IPS-NIHi11 (cell line): ENCODE measurements at regions not wholly inside any gene's neighbourhood (a gene's known extent, or its start where the extent isn't known, plus 50 kb on each side); places are given as distances from the start of the nearest gene placed in this dataset.
"Not testable (repeated sequence)": the region's sequence is repeated elsewhere in the genome, so short reads cannot be mapped to it uniquely, and the experiment has no call there.

ENCODE experiments used
- DNase-seq: peaks from one replicate; pipeline ENCODE4 v3.0.0; 2012; ENCODE audit warnings: mixed read lengths, low spot score

DNA sequence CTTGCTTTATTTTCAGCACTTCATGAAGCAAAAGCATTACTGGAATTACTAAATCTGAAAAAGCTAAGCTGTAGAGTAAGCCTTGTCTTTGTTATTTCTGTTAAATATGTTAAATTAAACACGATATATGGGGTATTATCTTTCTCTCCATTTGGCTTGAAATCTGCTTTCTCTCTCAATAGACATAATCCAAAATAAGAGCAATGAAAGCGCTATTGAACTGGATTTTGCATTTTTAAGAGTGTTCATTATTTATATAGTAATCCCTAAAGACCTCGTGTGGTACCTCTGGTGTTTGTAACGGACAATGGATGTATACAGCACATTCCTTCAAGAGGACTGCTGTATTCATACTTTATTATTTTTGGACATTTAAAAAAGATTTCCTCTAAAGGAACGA is 91.5 kb upstream of the KCNE2 start:
- no peak for DNase-seq

DNA sequence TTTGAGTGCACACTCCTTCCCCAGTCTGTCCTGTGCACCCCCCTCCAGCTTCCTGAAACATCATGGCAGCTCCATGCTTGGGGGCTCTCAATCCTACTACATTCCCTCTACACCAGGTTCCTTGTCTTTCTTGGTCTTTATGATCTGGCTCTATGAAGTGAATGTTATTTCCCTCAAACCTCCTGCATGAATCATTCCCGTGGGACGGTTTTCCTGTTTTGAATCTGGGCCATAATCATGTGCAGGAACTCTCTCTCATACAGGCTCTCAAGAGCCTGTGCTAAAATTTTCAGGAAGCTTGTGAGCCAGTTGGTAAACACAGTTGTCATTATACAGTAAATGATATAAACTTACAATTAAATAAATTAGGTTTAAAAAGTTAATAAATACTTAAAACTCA is 89.8 kb upstream of the KCNE2 start:
- no peak for DNase-seq

GRCh38 chr21:34276711-34277425 is 86.9 kb upstream of the KCNE2 start:
- DNase-seq, result no peak

GRCh38 chr21:34278451-34278850 is 85.4 kb upstream of the KCNE2 start:
- DNase-seq, result no peak

DNA sequence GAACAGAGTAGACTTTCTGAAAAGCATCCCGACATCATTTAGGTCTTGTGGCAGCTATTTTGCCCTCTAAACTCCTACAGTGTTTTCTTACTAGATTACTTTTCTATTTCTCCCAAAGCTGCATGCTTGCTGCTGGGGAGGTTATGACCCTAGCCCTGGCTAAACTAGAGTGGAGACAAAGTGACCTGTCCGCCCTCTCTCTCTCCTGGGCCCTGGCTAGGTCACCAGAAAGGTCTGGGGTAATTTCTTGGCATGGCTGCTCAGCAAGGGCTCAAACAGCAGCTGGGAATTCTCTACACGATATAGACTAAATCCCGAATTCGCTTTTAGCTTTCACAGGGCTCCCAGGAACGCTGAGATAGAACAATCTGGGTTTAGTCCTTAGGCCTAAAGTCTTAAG is 84.5 kb upstream of the KCNE2 start:
- no peak for DNase-seq

DNA sequence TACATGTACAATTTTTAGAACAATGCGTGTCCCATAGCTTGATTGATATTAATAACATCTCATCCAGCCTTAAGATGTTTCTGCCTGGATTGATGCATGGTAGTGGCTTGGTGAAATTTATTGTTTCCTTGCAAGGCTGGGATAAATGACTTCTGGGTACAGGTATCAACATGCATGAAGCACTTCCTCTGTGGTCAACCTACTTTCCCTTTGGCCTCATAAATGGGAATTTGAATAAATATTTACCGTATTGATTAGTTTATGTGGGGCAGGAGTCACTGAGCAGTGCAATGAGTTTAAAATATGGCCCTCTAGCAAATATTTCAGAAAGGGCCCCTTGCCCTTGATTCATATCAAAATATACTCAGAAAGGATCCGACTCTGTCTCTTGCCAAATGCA is 83.9 kb upstream of the KCNE2 start:
- no peak for DNase-seq

DNA sequence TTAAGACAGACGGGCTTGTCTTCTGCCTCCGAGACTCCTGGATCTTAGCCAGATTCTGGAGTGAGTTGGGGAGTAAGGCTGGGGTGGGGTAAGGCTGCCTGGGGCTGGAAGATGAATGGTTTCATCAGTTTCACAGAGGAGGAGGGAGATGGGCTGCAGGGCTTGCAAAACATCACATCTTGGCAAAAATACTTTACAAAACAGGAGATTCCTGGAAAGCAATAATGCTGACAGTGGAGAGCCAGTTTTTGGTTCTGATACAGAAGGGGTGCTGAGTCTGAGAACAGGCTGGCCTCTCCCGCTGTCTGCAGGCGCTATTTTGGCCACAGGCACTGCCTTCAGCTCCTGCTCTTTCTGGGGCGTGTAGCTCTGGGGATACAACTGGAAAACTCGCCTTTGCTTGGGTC is 83.4 kb upstream of the KCNE2 start:
- no peak for DNase-seq

GRCh38 chr21:34280959-34281358 is 82.8 kb upstream of the KCNE2 start:
- DNase-seq, result no peak

GRCh38 chr21:34282223-34282622 is 81.6 kb upstream of the KCNE2 start:
- no peak for DNase-seq

- DNase-seq, result no peak
These were observed 79.1 kb upstream of the KCNE2 start for GRCh38 chr21:34284666-34285065.

DNA sequence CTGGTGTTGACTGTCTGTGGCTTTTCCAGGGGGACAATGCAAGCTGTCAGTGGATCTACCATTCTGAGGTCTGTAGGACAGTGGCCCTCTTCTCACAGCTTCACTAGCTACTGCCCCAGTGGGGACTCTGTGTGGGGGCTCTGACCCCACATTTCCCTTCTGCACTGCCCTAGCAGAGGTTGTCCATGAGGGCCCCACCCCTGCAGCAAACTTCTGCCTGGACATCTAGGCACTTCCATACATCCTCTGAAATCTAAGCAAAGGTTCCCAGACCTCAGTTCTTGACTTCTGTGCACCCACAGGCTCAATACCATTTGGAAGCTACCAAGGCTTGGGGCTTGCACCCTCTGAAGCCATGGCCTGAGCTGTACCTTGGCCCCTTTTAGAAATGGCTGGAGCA is 75.8 kb upstream of the KCNE2 start:
- DNase-seq, result not testable (repeated sequence)

DNA sequence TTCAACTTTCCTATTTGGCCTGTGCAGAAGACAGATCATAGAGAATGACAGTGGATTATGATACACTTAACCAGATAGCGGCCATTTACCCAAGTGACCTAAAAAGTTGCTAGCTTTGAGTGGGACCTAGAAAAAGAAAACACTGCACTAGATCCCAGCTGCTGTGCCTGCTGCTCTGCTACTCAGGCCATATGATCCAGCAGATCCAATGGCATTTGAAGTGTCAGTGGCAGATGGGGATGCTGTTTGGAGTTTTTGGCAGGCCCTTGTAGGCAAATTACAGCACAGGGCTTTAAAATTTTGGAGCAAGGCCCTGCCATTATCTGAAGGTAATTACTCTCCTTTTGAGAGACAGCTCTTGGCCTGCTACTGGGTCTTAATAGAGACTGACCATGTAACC is 74.0 kb upstream of the KCNE2 start:
- no peak for DNase-seq

DNA sequence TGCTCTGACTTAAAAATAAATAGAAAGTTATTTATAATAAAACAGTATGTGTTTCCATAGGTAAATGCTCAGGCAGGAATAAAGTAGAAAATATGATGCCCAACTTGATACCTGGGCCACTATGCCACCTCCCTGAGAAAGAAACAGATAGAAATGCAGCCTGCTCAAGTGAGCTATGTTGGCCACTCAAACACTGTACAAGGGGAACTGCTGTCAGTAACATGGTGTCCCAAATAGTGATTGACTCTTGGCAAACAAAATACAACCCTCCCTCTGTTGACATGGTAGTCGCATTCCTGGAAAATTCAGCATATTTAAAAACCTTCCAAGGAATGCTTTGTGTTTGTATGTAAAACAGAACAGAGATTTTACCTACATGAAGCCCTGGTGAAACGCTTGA is 66.9 kb upstream of the KCNE2 start:
- no peak for DNase-seq

GRCh38 chr21:34298534-34299167 is 65.2 kb upstream of the KCNE2 start:
- no peak for DNase-seq

DNA sequence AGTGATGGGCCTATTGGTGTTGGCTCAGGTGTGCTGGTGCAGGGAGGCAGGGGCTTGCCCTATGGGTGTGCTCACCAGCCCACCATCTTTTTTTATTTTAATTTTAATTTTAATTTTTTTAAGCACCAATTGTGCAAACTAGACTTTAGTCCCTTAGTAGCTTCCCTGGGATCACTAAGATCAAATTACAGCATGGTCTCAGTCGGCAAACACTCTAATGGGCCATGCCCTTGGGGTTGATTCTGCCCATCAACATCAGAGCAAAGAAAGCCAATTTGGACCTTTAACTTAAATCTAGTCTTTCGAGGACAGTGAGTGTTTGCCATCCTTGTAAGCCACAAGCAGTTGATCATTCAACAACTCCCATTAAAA is 64.7 kb upstream of the KCNE2 start:
- DNase-seq, result no peak

DNA sequence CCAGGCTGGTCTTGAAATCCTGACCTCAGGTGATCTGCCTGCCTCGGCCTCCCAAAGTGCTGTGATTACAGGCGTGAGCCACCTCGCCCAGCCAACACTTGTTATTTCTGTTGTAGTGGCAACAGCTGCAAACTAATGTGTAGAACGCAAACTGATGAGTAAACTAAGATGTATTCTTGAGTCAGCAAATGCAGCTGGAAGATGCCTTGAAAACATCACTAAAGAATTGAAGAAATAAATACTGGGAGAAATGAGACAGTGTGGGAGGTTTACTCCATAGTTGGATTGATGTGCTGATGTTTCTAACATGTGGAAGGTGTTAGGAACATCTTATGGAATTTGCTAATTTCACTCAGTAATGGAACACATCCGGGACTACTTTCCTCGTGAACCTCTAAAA is 61.3 kb upstream of the KCNE2 start:
- no peak for DNase-seq

DNA sequence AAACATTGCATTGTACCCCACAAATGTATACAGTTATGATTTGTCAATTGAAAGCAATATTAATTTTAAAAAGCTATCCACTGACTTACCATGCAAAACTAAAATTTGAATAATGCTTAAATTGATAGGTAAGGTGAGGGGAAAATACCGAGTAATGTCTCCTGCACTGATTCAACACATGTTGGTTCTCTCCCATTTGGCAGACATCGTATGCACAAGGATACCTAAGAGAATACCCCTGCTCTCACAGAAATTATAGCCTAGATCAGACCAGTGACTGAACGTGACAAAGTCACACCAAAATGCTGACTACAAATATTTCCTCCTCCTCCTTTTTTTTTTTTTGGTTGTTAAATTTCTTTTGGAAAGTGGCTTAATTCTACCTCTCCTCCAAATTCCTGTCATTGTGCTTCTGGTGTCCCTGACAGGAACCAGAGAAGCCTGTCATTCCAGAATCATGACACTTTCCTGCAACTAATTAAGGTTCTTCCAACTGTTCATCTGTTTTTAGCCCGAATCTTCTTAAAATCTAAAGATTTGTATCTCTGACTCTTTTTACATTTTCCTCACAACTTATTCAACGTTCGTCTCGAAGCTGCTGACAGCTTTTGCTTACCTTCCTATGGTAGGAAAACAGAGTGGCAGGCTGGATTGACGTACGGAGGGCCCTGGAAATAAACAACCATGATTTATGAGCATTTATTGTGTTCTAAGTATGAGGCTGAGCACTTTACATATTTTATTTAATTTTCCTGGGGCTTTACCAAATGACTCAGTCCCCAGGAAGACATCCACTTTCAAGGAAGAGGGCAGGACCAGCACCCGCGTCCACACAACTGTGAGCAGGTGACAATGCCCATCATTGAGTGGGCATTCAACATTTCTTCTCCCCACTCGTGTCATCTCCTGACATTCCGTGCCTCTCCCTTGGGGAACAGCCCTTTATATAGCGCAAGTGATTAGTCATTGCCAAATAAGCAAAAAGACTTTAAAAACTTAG is 57.9 kb upstream of the KCNE2 start:
- no peak for DNase-seq

DNA sequence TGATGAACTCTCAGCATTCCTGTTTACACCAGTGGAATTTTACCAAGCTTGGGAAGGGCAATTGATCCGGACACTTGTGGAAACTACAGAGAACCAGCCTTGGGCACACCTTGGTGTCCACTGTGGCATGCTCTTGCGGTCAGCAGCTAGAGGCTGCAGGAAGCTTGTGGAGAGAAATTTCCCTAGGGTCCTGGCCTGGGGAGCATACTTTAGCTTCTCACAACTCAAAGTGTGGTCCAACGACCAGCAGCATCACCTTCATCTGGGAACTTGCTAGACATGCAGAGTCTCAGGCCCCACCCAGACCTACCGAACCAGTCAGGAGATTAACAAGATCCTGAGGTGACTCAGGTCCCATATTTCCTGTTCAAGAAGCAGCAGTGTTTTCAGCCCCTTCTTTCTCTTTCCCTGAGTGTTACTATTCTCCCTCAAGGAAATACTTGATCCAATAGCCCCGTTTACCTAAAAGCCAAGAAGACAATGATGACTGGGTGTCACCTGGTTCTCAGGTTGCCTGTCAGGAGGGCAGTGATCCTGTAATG is 55.7 kb upstream of the KCNE2 start:
- DNase-seq, result no peak

GRCh38 chr21:34311561-34312330 is 52.1 kb upstream of the KCNE2 start:
- DNase-seq, result no peak

- no peak for DNase-seq
These were observed 50.7 kb upstream of the KCNE2 start for GRCh38 chr21:34313116-34313515.
